ENCODE measurements at regions not wholly inside any gene's neighbourhood (a gene's known extent, or its start where the extent isn't known, plus 50 kb on each side); places are given as distances from the start of the nearest gene placed in this dataset.

DNA sequence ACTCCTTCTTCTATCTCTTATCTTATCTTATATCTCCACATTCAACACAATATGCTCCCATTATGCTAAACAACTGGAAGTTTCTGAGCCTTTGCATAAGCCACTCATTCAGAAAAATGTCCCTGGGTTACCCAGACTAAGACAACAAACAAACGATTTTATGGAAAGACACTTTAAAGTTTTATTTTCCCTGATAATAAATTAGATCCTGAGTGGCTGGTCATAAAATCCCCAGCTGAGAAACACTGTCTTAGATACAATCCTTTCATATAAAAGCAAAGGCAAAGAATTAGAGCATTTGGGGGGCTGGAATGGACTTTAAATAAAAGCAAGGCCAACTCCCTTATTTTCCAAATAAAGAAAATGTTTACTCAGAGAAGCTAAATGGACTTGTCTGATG lies 322.3 kb downstream of the GBE1 start:
- DNase-seq: no peak

DNA sequence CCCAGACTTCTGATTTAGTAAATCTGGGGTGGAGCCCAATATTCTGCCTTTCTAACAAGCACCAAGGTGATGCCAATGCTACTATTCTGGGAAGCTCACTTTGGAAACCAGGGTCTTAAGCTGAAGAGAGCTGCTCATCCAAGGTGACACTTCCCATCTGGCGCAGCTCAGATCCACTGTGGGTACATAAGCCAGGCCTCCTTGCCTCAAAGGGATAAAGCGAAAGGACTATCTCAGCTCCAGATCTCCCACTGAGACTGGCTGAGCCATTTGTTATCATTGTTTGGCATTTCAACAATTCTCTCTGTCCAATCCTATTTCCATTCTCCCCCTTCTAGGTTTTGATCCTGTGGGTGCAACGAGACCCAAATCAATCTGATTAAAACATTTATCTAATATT lies 323.8 kb downstream of the GBE1 start:
- no peak for DNase-seq

GRCh38 chr3:81436182-81436581 lies 325.3 kb downstream of the GBE1 start:
- no peak for DNase-seq

DNA sequence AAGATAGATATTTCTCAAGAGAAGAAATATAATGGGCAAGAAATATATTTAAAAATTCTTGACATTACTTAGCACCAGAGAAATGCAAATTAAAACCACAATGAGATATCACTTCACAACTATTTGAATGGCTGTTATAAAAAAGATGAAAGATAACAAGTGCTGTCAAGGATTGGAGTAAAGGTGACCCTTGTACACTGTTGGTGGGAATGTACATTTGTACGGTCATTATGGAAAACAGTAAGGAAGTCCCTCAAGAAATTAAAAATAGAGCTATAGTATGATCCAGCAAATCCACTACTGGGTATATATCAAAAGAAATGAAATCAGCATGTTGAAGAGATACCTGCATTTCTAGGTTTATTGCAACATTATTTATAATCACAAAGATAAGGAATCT lies 326.4 kb downstream of the GBE1 start:
- no peak for DNase-seq

DNA sequence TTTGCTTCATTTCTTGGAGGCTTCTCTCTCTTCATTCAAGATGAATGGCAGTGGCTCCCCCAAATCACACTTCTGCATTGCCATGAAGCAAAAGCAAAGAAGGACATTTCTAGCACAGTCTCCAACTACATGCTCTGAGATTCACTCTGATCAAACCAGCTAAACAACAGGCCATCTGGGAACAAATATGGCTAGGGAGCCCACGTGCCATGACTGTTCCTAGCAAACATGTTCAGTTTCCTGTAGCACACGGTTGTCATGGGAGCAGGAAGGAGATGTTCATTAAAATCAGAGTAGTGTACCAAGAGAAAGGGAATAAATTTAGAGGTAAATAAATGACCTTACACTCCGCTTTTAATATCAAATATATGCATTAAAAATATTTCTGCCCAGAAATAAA lies 327.3 kb downstream of the GBE1 start:
- DNase-seq: no peak

DNA sequence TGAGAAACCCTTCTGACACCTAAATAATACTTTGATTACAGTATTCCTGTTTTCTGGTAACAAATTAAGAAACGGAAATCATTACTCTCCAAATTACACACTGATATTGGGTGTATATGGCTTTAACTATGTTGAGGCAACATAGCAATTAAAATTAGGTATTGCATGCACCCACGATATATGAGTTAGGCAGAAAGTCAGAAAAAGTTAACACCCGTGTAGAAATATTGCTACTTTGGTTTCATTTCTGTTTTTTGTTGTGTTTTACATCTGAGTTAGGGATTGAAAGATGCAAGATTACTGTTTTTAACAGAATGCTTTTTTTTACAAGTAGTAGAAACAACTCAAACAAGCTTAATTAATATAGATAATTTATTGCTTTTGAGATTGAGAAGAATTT lies 327.8 kb downstream of the GBE1 start:
- DNase-seq: no peak

DNA sequence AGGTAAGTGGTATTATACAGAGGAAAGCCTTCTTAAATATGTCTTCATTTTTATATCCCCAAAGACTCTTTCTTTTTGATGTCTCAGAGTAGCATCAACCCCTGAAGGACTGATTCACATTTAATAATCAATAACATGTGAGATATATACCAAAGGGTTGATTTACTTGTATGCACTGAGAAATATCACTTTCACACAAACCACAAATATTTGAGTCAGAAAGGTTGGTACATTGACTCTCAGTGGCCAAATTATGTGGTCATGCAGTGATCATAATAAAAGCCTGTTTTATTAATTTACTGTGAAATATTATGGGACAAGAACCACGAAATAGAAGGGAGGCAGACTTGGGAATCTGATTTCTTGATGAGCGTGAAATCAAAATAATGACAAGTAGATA lies 329.0 kb downstream of the GBE1 start:
- DNase-seq: no peak

- DNase-seq: no peak
These were observed 334.4 kb downstream of the GBE1 start for GRCh38 chr3:81426826-81427577.

DNA sequence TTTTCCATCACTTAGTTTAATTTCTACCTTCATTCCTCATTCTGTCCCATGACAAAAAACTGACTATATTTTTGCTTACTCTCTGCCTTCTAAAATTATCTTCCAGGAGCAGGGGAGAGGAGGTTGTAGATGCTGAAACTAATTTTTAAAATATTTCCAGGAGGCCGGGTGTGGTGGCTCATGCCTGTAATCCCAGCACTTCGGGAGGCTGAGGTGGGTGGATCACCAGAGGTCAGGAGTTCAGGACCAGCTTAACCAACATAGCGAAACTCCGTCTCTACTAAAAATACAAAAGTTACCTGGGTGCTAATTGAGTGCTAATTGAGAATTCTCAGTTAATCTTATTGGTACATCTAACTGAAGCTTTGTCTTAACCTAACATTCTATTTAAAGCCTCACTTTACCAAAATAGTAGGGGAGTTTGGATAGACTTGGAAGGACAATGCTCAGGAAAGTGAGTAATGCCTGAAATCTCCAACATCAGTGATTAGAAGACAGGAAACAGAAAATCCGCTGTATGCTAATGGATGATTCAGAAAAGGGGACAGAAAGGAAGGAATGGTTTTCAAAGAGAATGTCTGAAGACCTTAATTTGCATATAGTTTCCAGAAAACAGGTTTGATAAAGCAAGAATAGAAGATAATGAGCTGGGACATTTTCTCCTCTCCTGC lies 336.1 kb downstream of the GBE1 start:
- no peak for DNase-seq

DNA sequence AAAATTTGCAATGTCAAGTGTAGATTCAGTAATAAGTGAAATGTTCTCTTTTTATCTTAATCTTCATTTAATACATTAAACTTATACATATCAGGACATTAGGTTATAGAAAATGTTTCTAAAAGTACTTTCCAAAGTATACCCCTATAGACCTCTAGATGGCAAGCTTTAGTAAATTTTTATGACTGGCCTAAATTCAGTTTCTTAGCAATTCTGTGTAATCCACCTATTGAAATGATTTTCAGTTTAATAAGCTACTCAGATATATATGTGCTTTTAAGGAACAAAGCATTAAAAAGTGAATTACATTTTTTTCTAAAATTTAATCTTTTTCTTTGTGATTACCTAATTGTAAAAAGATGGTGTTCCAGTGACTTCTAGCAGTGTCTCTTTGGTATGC lies 342.2 kb downstream of the GBE1 start:
- DNase-seq: no peak

- DNase-seq: no peak
These were observed 344.6 kb downstream of the GBE1 start for GRCh38 chr3:81416812-81417211.

DNA sequence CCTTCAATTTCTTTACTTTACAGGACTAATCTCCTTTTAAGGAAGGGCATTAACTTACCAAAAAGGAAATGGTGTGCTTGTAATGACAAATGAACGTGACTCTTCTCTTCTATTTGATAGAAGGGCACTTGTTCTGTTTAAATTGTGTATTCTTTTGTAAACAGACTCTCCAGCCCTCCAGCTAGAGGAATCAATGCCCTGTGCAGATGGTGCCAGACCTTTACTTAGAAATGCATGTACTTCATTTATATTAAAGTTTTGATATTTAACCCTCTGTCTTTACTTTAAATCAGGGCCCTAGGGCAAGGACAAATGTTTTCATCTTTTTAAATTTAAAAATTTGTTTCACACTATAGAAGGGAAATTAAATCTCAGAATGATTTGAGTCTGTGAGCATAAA lies 355.1 kb downstream of the GBE1 start:
- no peak for DNase-seq

- no peak for DNase-seq
These were observed 365.5 kb downstream of the GBE1 start for GRCh38 chr3:81395739-81396513.

- DNase-seq: no peak
These were observed 366.6 kb downstream of the GBE1 start for GRCh38 chr3:81394651-81395524.

- no peak for DNase-seq
These were observed 368.2 kb downstream of the GBE1 start for GRCh38 chr3:81393251-81393650.

GRCh38 chr3:81390796-81391195 lies 370.6 kb downstream of the GBE1 start:
- no peak for DNase-seq

GRCh38 chr3:81388191-81388590 lies 373.3 kb downstream of the GBE1 start:
- no peak for DNase-seq

GRCh38 chr3:81382470-81382869 lies 379.0 kb downstream of the GBE1 start:
- DNase-seq: no peak

GRCh38 chr3:81380234-81380633 lies 381.2 kb downstream of the GBE1 start:
- no peak for DNase-seq

- no peak for DNase-seq
These were observed 382.7 kb downstream of the GBE1 start for GRCh38 chr3:81378552-81379293.

DNA sequence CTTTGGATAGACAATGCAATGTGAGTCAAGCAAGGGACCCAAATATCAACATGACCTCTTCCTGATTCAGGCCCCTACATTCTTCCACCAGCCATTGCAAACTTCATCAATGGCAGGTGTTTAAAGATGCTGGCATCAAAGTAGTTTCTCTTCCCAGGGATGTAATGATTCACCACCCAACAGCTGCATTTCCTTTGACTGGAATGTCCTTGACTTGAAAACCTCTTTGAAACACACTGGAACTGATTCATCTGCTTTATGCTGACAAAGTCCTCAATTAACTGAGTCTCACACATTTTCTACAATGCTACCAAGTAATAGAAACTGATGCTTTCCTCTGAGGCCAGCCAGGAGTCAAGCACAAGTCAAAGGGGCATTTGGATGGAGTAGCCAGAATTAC lies 385.5 kb downstream of the GBE1 start:
- no peak for DNase-seq

DNA sequence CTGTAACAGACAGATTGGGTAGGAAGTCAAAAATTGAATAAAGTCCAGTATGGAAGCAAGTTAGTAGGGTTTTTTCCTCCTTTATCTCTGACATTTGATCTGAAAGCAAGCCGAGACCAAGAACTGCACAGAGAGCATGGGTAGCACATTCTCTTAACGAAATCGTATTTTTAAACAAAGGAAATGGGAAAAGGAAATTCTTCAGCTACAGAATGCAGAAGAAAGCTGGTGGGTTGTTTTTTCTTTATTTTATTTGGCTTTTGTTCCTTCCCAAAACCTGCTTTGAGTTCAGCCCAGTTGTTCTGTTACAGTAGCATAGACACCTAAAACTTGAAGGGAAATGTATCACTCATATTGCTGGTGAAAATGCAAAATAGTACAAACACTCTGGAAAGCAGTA lies 397.0 kb downstream of the GBE1 start:
- DNase-seq: no peak

All from NCI-H187 treated with DMSO at 0.1 percent for 48 hours (cell line).